Stomach (tissue), 8 donors: ENCODE measurements at regions not wholly inside any gene's neighbourhood (a gene's known extent, or its start where the extent isn't known, plus 50 kb on each side); places are given as distances from the start of the nearest gene placed in this dataset.
A peak's percentile ranks its signal among the peaks of the same experiment; 100 is the strongest.

Experiments
- DNase-seq, 2 donors: peaks; one replicate each; pipeline versions ENCODE4 v3.0.0 to v3.0.0-alpha.2; 2013 to 2019
- H3K27ac ChIP-seq, 5 donors: fragments of 200-600 bp in 4 of 5; sonication (generic) in 4 of 5; one replicate each; pipeline ENCODE4 v1.5.1; 2013 to 2019; ENCODE audit warnings: mild to moderate bottlenecking in 1 of 5, moderate library complexity in 1 of 5
- H3K27me3 ChIP-seq, 3 donors: fragments of 200-600 bp; sonication (generic); one replicate each; pipeline ENCODE4 v1.5.1; 2017 to 2019; ENCODE audit warnings: mixed run types in 1 of 3
- H3K36me3 ChIP-seq, 4 donors: fragments of 200-600 bp; sonication (generic); 1 replicate in 3 of 4; 2 replicates in 1 of 4; pipeline ENCODE4 v1.5.1; 2016 to 2019
- H3K4me1 ChIP-seq, 4 donors: fragments of 200-600 bp; sonication (generic); one replicate each; pipeline ENCODE4 v1.5.1; 2016 to 2019
- H3K4me3 ChIP-seq, 4 donors: fragments of 200-600 bp; sonication (generic) in 3 of 4; one replicate each; pipeline ENCODE4 v1.5.1; 2016 to 2019; ENCODE audit warnings: mild to moderate bottlenecking in 1 of 4
- H3K9me3 ChIP-seq, 4 donors: fragments of 200-600 bp; sonication (generic); one replicate each; pipeline ENCODE4 v1.5.1; 2016 to 2019
- EP300 ChIP-seq: sonication (generic); formaldehyde crosslinking; IDR thresholded peaks from one replicate; pipeline ENCODE4 v1.6.1; 2017; ENCODE audit warnings: antibody characterized with exemption
- POLR2A ChIP-seq, 4 donors: fragments of 450-650 bp; IDR thresholded peaks; one replicate each; pipeline ENCODE4 v1.6.1; 2016; ENCODE audit warnings: antibody characterized with exemption in 4 of 4, control low read depth in 2 of 4, mild to moderate bottlenecking in 1 of 4, moderate library complexity in 1 of 4
- POLR2AphosphoS5 ChIP-seq, 3 donors: sonication (generic); formaldehyde crosslinking; IDR thresholded peaks; one replicate each; pipeline ENCODE4 v1.6.1; 2016; ENCODE audit warnings: antibody characterized with exemption in 3 of 3
- WGBS, 5 donors: extraction: QIAGEN DNeasy Blood & Tissue Kit in 3 of 5; methylation state at CpG; one replicate each; pipeline versions ENCODE4 v1.1.5 to v1.1.7; 2013 to 2018; 5-methylcytosine and 5-hydroxymethylcytosine counted together
- intact Hi-C: fragments of 100-400 bp; cut with DNase I; formaldehyde crosslinking; loops from one replicate; pipeline ENCODE4 v1.15.1; 2023; ENCODE audit warnings: low total_unique reads
- TF ChIP-seq, protein P1 (sequence below), 7 experiments: fragments of 450-650 bp in 4 of 7; fragments of 200-600 bp in 3 of 7; sonication (generic) in 3 of 7; IDR thresholded peaks; one replicate each; pipeline ENCODE4 v1.5.1; 2016 to 2019; ENCODE audit warnings: antibody characterized with exemption in 7 of 7, control low read depth in 2 of 7, mild to moderate bottlenecking in 1 of 7
- donor health status: healthy with polysubstance abuse.
- donor health status: Bipolar disorder and iron deficiency.
- donor health status: healthy.

DNA sequence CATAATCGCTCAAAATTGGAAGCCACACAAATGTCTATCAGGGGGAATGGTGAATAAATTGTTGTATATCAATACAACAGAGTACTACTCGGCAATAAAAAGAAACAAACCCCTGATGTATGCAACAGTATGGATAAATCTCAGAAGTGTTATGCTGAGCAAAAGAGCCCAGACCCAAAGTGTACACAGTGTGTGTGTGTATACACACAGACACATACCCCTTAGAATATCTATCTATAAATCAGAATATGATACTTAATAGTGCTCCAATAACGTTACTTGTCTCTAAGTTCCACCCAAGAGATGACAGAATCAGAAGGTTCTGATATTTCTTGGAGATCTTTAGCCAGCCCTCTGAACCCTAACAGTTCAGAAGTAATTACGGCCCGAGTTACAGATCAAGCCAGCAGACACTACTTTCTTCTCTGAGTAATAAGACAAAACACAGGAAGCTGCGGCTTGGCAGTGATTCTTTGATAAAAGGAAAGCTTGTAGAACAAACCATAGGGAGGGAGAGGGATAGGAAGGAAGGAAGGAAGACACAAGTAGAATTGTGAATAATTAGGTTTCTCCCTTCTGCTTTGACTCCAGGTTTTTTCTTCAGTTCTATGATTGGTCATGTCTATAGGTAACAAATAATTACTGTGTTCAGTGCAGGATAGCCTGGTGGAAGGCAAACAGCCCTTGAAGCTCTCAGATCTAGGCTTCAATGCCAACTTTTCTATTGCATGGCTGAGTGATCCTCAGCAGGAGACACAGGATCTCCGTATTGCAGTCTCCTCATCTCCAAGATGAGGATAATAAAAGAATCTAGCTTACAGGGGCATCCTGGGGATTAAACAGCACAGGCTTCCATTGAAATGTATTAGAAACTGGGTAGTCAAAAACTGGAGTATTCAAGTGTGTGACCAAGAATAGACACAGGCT, 75.6 kb upstream of the TEAD1 start:
- Histone ChIP-seq H3K4me1 (peaks cover 0 to 12% (median 0%) of the 10 kb centered on the region in 4 donors), H3K27me3 (no peaks in the 10 kb centered on the region), H3K9me3 (no peaks in the 10 kb centered on the region), H3K36me3 (no peaks in the 10 kb centered on the region), H3K27ac (no peak overlapping the region), H3K4me3 (no peak overlapping the region)
- TF ChIP-seq POLR2AphosphoS5 (IDR thresholded peaks at IDR 0.05) (no peak), POLR2A (IDR thresholded peaks at IDR 0.05) (no peak), EP300 (no peak)
- TF ChIP-seq, protein P1, sequence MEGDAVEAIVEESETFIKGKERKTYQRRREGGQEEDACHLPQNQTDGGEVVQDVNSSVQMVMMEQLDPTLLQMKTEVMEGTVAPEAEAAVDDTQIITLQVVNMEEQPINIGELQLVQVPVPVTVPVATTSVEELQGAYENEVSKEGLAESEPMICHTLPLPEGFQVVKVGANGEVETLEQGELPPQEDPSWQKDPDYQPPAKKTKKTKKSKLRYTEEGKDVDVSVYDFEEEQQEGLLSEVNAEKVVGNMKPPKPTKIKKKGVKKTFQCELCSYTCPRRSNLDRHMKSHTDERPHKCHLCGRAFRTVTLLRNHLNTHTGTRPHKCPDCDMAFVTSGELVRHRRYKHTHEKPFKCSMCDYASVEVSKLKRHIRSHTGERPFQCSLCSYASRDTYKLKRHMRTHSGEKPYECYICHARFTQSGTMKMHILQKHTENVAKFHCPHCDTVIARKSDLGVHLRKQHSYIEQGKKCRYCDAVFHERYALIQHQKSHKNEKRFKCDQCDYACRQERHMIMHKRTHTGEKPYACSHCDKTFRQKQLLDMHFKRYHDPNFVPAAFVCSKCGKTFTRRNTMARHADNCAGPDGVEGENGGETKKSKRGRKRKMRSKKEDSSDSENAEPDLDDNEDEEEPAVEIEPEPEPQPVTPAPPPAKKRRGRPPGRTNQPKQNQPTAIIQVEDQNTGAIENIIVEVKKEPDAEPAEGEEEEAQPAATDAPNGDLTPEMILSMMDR (IDR thresholded peaks at IDR 0.05), result no peak
- WGBS, 5 donors, result 51 to 65% (median 57%) methylated on average over 7 of the region's 7 CpGs
- DNase-seq, result peak in 1 of 2 donors; percentile 12
- intact Hi-C loops, result no loop called here

DNA sequence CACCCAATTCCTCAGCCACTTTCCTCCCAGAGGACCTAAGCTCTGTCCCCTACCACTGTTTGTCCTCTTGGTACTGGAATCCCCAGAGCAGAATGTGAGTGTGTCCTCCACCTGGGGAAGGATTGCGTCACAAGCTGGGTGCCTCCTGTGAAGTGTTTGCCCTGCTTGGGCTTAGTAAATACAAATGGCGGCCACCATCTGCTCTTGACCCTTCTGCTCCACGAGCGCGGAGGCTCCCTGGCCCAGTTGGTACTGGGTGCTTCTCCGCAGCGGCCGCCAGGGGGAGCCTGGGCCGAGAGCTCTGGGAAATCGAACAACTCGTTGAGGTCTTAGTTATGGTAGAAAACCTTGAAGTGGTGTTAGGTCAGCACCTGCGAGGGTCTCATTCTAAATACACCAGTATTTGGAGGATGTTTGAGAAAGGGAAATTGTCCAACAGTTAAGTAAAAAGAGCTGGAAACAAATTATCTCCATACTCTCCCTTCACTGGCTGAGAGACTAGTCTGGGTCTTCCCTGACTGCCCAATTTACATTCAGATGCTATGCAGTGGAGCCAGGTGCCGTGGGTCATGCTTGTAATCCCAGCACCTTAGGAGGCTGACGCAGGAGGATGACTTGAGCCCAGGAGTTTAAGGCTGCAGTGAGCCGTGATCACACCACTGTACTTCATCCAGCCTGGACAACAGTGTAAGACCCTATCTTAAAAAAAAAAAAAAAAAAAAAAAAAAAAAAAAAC, 74.6 kb upstream of the TEAD1 start:
- intact Hi-C loops, result no loop called here
- no peak overlapping the region for H3K27ac ChIP-seq
- no peaks in the 10 kb centered on the region for H3K27me3 ChIP-seq
- no peaks in the 10 kb centered on the region for H3K36me3 ChIP-seq
- 37 to 56% (median 39%) methylated on average over 14 to 15 of the region's 15 CpGs for WGBS, 5 donors
- no peaks in the 10 kb centered on the region for H3K9me3 ChIP-seq
- H3K4me1 ChIP-seq, result peaks cover 0 to 12% (median 0%) of the 10 kb centered on the region in 4 donors
- peak; percentile 63 to 71 for DNase-seq
- H3K4me3 ChIP-seq, result no peak overlapping the region
- TF ChIP-seq EP300, result no peak
- peak in 1 of 3 donors; percentile 21 for TF ChIP-seq POLR2AphosphoS5 (IDR thresholded peaks at IDR 0.05)
- TF ChIP-seq, protein P1 (IDR thresholded peaks at IDR 0.05), result peak in 5 of 7 experiments; percentile 47 to 73 (median 67)
- no peak for TF ChIP-seq POLR2A (IDR thresholded peaks at IDR 0.05)

DNA sequence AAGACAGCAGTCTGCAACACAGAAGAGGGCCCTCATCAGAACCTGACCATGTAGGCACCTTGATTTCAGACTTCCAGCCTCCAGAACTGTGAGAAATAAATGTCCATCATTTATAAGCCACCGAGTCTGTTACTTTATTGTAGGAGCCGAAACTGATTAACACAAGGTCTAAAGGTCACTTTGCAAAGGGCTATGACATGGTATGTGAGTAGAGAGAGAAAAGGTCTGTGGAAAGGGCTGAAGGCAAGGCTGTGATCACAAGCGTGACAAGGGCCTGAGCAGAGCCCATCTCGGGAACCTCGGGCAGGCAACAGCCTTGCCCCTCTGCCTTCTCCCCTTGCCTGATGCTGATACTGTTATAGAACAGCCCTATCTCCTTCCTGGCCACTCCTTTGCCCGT, 73.4 kb upstream of the TEAD1 start:
- Histone ChIP-seq H3K27me3 (no peaks in the 10 kb centered on the region), H3K27ac (no peak overlapping the region), H3K36me3 (no peaks in the 10 kb centered on the region), H3K9me3 (no peaks in the 10 kb centered on the region), H3K4me3 (no peak overlapping the region), H3K4me1 (peaks cover 0 to 12% (median 0%) of the 10 kb centered on the region in 4 donors)
- peak in 1 of 2 donors; percentile 13 for DNase-seq
- TF ChIP-seq EP300 (no peak), POLR2A (IDR thresholded peaks at IDR 0.05) (no peak), POLR2AphosphoS5 (IDR thresholded peaks at IDR 0.05) (no peak)
- TF ChIP-seq, protein P1 (IDR thresholded peaks at IDR 0.05), result no peak
- intact Hi-C loops, result no loop called here
- 49 to 70% (median 55%) methylated on average over 6 of the region's 6 CpGs for WGBS, 5 donors

DNA sequence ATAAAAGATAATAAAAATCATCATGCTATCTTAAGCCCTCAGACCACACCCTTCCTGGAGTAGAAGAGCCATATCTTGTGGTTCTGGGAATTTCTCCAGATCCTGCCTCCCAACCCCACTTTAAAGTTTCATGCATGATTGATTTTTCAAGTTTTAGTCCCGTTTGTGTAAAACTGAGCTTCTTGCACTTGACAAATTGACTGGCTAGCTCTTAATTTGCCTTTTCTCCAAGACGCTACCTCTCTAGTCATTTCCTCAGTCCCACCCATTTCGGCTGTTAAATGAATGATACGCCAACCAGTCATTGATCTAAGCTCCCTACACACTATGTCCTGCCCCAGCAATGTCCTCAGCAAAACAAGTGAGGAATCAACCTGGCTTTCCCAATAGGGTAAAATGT, 71.8 kb upstream of the TEAD1 start:
- intact Hi-C loops, result no loop called here
- 70 to 75% (median 74%) methylated on average over 4 of the region's 4 CpGs for WGBS, 5 donors

More for the DNA sequence above, 71.8 kb upstream of the TEAD1 start:
- H3K9me3 ChIP-seq, result no peaks in the 10 kb centered on the region
- DNase-seq, result no peak
- no peaks in the 10 kb centered on the region for H3K27me3 ChIP-seq
- H3K4me1 ChIP-seq, result peaks cover 0 to 12% (median 0%) of the 10 kb centered on the region in 4 donors
- no peak overlapping the region for H3K4me3 ChIP-seq
- no peak overlapping the region for H3K27ac ChIP-seq
- TF ChIP-seq POLR2A (IDR thresholded peaks at IDR 0.05), result no peak
- TF ChIP-seq, protein P1 (IDR thresholded peaks at IDR 0.05), result no peak
- TF ChIP-seq EP300, result no peak
- no peak for TF ChIP-seq POLR2AphosphoS5 (IDR thresholded peaks at IDR 0.05)
- no peaks in the 10 kb centered on the region for H3K36me3 ChIP-seq
